ENCODE measurements at regions not wholly inside any gene's neighbourhood (a gene's known extent, or its start where the extent isn't known, plus 50 kb on each side); places are given as distances from the start of the nearest gene placed in this dataset.

DNA sequence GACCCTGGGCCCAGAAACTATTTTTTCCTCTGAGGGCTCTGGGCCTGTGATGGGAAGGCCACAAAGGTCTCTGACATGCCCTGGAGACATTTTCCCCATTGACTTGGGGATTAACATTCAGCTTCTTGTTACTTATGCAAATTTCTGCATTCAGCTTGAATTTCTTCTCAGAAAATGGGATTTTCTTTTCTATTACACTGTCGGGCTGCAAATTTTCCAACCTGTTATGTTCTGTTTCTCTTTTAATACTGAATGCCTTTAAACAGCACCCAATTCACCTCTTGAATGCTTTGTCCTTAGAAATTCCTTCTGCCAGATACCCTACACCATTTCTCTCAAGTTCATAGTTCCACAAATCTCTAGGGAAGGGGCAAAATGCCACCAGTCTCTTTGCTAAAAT is 241.0 kb downstream of the HNMT start:
- TF ChIP-seq, protein P1, sequence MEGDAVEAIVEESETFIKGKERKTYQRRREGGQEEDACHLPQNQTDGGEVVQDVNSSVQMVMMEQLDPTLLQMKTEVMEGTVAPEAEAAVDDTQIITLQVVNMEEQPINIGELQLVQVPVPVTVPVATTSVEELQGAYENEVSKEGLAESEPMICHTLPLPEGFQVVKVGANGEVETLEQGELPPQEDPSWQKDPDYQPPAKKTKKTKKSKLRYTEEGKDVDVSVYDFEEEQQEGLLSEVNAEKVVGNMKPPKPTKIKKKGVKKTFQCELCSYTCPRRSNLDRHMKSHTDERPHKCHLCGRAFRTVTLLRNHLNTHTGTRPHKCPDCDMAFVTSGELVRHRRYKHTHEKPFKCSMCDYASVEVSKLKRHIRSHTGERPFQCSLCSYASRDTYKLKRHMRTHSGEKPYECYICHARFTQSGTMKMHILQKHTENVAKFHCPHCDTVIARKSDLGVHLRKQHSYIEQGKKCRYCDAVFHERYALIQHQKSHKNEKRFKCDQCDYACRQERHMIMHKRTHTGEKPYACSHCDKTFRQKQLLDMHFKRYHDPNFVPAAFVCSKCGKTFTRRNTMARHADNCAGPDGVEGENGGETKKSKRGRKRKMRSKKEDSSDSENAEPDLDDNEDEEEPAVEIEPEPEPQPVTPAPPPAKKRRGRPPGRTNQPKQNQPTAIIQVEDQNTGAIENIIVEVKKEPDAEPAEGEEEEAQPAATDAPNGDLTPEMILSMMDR (conservative IDR thresholded peaks at IDR 0.05; ENCODE audit: low read depth, low read length) = no peak
- no peak overlapping the region for H3K4me3 ChIP-seq (ENCODE audit: low read depth, low read length)
- DNase-seq (ENCODE audit: low read depth) = no peak

DNA sequence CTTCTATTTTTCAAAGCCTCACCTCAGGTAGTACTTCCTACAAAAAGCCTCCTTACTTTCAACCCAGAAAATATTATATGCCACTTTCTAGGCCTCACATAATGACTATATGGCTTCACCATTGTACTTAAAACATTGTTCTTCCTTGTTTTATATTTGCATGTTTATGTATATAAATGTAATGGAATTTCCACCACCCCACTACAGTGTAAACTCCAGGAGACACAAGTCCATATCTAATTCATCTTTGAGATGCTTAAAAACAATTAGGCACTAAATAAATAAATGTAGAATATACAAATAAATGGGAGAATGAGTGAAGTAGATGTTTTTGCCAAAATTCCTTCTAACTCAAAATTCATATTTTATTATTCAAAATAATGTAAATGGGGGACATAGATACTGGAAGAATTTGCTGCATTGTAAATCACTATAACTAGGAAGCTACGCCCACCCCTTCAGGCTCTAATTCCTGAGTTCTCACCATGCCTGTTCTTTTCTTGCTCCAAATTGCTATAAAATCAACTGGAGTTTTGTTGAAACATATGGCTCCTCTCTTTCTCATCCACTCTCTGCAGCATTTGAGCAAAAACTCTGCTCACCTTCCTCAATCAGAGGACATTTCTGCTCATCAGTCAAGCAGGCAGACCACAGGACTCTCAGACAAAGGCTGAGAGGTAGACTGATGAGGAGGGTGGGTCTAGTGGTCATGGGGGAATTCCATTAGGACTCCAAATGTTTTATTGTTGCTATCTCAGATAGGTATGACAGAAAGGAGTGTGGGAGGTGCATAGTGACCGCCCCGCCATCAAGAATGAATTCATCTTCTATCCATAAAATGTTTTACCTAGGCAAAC is 243.0 kb downstream of the HNMT start:
- no peak for DNase-seq (ENCODE audit: low read depth)
- TF ChIP-seq, protein P1 (conservative IDR thresholded peaks at IDR 0.05; ENCODE audit: low read depth, low read length) = no peak
- H3K4me3 ChIP-seq (ENCODE audit: low read depth, low read length) = no peak overlapping the region

DNA sequence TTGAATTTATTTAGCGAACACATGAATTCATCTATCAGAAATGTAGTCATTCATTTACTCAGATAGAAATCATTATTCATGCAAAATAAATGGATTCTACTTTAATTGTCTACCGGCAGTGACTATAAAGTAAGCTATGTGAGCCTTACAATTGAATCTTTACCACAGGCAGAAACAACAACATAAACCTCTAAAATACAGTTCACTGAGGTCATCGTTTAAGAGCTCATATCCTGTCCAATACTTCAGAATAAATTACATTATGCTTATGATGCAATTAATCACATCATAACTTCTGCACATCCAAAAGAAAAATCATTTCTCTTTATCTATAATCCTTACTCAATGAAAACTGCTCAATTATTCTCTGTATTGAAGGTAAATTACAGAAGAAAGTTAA is 244.7 kb downstream of the HNMT start:
- no peak for DNase-seq (ENCODE audit: low read depth)
- TF ChIP-seq, protein P1 (conservative IDR thresholded peaks at IDR 0.05; ENCODE audit: low read depth, low read length) = no peak
- no peak overlapping the region for H3K4me3 ChIP-seq (ENCODE audit: low read depth, low read length)

DNA sequence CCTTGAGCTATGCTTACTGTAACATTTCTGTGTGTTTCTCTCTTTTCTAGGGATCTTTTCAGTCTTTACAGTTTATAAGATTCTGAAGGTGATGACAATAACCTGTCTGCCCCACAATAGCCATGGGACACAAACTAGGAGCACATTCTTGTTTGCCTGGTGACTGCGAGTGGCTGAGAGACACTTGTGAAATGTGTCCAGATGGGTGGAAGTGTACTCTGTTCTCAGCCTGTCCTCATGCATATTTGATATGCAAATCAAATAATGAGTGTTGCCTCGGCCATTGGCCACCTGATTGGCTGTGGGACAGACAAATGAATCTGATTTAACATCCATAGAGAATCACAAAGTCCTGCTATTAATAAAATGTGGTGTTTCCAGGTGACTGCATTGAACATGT is 246.2 kb downstream of the HNMT start:
- TF ChIP-seq, protein P1 (conservative IDR thresholded peaks at IDR 0.05; ENCODE audit: low read depth, low read length) = no peak
- no peak overlapping the region for H3K4me3 ChIP-seq (ENCODE audit: low read depth, low read length)
- no peak for DNase-seq (ENCODE audit: low read depth)

DNA sequence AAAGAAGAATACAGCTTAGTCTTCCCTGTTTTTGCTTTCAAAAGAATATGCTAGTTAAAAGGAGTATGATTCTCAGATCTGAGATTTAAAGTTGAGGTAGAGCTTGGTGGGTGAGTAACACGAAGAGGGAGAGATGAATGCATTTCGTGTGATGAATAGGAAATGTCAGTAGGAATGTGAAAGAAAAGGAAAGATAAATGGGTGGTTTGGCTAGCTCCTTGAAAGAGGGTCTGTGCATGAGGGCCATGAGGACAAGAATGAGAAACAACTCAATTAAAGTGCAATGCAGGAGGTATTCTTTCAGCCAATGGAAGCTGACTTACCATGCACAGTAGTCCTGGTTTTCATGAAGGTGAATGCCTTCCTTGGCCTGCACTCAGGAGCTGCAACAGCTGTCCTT is 248.2 kb downstream of the HNMT start:
- no peak for DNase-seq (ENCODE audit: low read depth)
- TF ChIP-seq, protein P1 (conservative IDR thresholded peaks at IDR 0.05; ENCODE audit: low read depth, low read length) = no peak
- no peak overlapping the region for H3K4me3 ChIP-seq (ENCODE audit: low read depth, low read length)

DNA sequence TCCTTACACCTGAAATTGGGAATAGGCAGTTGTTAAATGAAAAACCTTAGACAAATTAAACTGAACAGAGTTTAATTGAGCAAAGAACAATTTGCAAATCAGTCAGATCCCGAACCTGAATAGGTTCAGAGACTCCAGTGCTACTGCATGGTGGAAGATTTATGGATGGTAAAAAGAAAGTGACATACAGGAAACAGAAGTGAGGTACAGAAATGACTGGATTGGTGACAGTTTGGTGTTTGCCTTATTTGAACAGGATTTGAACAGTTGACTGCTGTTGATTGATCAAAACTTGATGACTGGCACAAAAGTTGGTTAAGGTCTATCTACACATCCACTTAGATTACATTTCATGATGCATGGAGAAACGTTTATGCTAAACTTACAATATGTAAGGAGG is 248.8 kb downstream of the HNMT start:
- no peak for DNase-seq (ENCODE audit: low read depth)
- TF ChIP-seq, protein P1 (conservative IDR thresholded peaks at IDR 0.05; ENCODE audit: low read depth, low read length) = no peak
- no peak overlapping the region for H3K4me3 ChIP-seq (ENCODE audit: low read depth, low read length)

DNA sequence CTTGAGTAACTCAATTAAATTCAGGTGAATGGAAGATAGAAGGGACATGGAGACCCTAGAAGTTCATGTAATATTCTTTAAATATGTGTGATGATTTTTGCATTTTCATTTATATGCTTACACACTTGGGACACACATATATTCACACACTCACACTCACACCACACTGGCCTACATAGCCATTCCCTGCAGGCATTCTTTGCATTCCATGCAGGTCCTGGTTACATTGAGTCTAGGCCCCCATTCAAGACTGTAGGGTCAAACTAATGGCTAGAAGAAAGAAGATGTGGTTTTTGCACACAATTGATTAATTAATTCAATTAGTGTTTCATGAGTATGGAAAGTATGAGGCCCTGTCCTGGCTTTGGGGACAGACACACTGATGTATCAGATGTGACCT is 249.4 kb downstream of the HNMT start:
- DNase-seq (ENCODE audit: low read depth) = no peak
- no peak overlapping the region for H3K4me3 ChIP-seq (ENCODE audit: low read depth, low read length)
- TF ChIP-seq, protein P1 (conservative IDR thresholded peaks at IDR 0.05; ENCODE audit: low read depth, low read length) = no peak

Data from epithelial cell of proximal tubule (primary cell).